GM23338 (cell line): ENCODE measurements at regions not wholly inside any gene's neighbourhood (a gene's known extent, or its start where the extent isn't known, plus 50 kb on each side); places are given as distances from the start of the nearest gene placed in this dataset.

Source experiments
- ATAC-seq: fragments of 200-7000 bp; cut with Tn5 transposase; 3 replicates; pipeline ENCODE4 v1.9.1; 2020
- DNase-seq: peaks from one replicate; pipeline ENCODE4 v3.0.0-alpha.2; 2015; ENCODE audit warnings: low spot score
- H2AFZ ChIP-seq: fragments of 200-600 bp; sonication (generic); 2 replicates; pipeline ENCODE4 v1.8.0; 2016; ENCODE audit warnings: antibody characterized with exemption, mild to moderate bottlenecking, moderate library complexity
- H3F3A ChIP-seq: fragments of 200-600 bp; sonication (generic); replicated peaks from 2 replicates; pipeline ENCODE4 v1.8.0; 2017; ENCODE audit warnings: antibody characterized with exemption, mixed run types, low read depth
- H3K27ac ChIP-seq: fragments of 200-600 bp; sonication (generic); 2 replicates; pipeline ENCODE4 v1.6.1; 2016; ENCODE audit warnings: low read depth
- H3K27me3 ChIP-seq: fragments of 200-600 bp; sonication (generic); 2 replicates; pipeline ENCODE4 v1.8.0; 2016; ENCODE audit warnings: mild to moderate bottlenecking, mixed run types, moderate library complexity; ENCODE audit not compliant: insufficient read depth
- H3K36me3 ChIP-seq: fragments of 200-600 bp; sonication (generic); 2 replicates; pipeline ENCODE4 v1.8.0; 2016; ENCODE audit warnings: mild to moderate bottlenecking; ENCODE audit not compliant: insufficient read depth
- H3K4me1 ChIP-seq: fragments of 200-600 bp; sonication (generic); 2 replicates; pipeline ENCODE4 v1.8.0; 2016; ENCODE audit warnings: mild to moderate bottlenecking, moderate library complexity; ENCODE audit not compliant: insufficient read depth
- H3K4me2 ChIP-seq: fragments of 200-600 bp; sonication (generic); 2 replicates; pipeline ENCODE4 v1.7.1; 2017; ENCODE audit warnings: mixed run types
- H3K4me3 ChIP-seq: fragments of 200-600 bp; sonication (generic); 2 replicates; pipeline ENCODE4 v1.6.1; 2016; ENCODE audit warnings: mixed run types
- H3K79me2 ChIP-seq: fragments of 200-600 bp; sonication (generic); replicated peaks from 2 replicates; pipeline ENCODE4 v1.8.0; 2017; ENCODE audit warnings: mild to moderate bottlenecking; ENCODE audit not compliant: insufficient read depth
- H3K9me2 ChIP-seq: fragments of 200-600 bp; sonication (generic); 2 replicates; pipeline ENCODE4 v1.8.0; 2017; ENCODE audit not compliant: insufficient read depth
- H4K20me1 ChIP-seq: fragments of 200-600 bp; sonication (generic); replicated peaks from 2 replicates; pipeline ENCODE4 v1.8.0; 2017; ENCODE audit warnings: mild to moderate bottlenecking; ENCODE audit not compliant: insufficient read depth
- H3K27ac Mint-ChIP-seq: 2 replicates; pipeline ENCODE4 v1.8.0; 2020; ENCODE audit warnings: inconsistent platforms, mild to moderate bottlenecking, moderate library complexity, mixed read lengths
- H3K27me3 Mint-ChIP-seq: 3 replicates; pipeline ENCODE4 v1.8.0; 2022; ENCODE audit warnings: low read depth, mild to moderate bottlenecking, moderate library complexity, mixed read lengths, inconsistent platforms; ENCODE audit not compliant: insufficient read depth, poor library complexity
- H3K36me3 Mint-ChIP-seq: 3 replicates; pipeline ENCODE4 v1.8.0; 2021; ENCODE audit warnings: low read depth, mild to moderate bottlenecking, inconsistent platforms, moderate library complexity, mixed read lengths
- H3K4me1 Mint-ChIP-seq: 3 replicates; pipeline ENCODE4 v1.8.0; 2020; ENCODE audit warnings: mild to moderate bottlenecking, inconsistent platforms, mixed read lengths
- H3K4me3 Mint-ChIP-seq: 3 replicates; pipeline ENCODE4 v1.8.0; 2021; ENCODE audit warnings: moderate library complexity, mild to moderate bottlenecking, inconsistent platforms, mixed read lengths
- H3K9me3 Mint-ChIP-seq: 3 replicates; pipeline ENCODE4 v1.8.0; 2020; ENCODE audit warnings: moderate library complexity, mild to moderate bottlenecking, inconsistent platforms, mixed read lengths
- CTCF ChIP-seq, 2 experiments: fragments of 200-600 bp in 1 of 2; sonication (generic) in 1 of 2; conservative IDR thresholded peaks; 2 replicates each; pipeline versions ENCODE4 v1.5.1 to v1.6.1; 2016 to 2017; ENCODE audit warnings: antibody characterized with exemption in 2 of 2, low read depth in 2 of 2, mild to moderate bottlenecking in 2 of 2, moderate library complexity in 1 of 2
- ETS1 ChIP-seq: IDR thresholded peaks from 2 replicates; pipeline ENCODE4 v1.6.1; 2016; ENCODE audit warnings: antibody characterized with exemption
- EZH2 ChIP-seq: fragments of 200-600 bp; sonication (generic); IDR thresholded peaks from one replicate; pipeline ENCODE4 v1.8.0; 2017; ENCODE audit warnings: antibody characterized with exemption, mild to moderate bottlenecking, low read depth; ENCODE audit not compliant: unreplicated experiment
- NANOG ChIP-seq: IDR thresholded peaks from 2 replicates; pipeline ENCODE4 v1.6.1; 2016; ENCODE audit warnings: antibody characterized with exemption, borderline replicate concordance
- POLR2AphosphoS5 ChIP-seq: IDR thresholded peaks from 2 replicates; pipeline ENCODE4 v1.6.1; 2016; ENCODE audit warnings: antibody characterized with exemption, low read depth
- REST ChIP-seq: IDR thresholded peaks from one replicate; pipeline ENCODE4 v1.6.1; 2018; ENCODE audit warnings: antibody characterized with exemption; ENCODE audit not compliant: unreplicated experiment
- STAT1 ChIP-seq: IDR thresholded peaks from one replicate; pipeline ENCODE4 v1.6.1; 2016; ENCODE audit warnings: antibody characterized with exemption; ENCODE audit not compliant: unreplicated experiment
- ZNF114 ChIP-seq: fragments of 250-450 bp; sonication (Bioruptor Pico); IDR thresholded peaks from 2 replicates; pipeline ENCODE4 v1.5.0; 2020; ENCODE audit warnings: mild to moderate bottlenecking, moderate library complexity
- ZNF462 ChIP-seq: fragments of 250-450 bp; sonication (Bioruptor Pico); IDR thresholded peaks from 2 replicates; pipeline ENCODE4 v1.5.0; 2020; ENCODE audit warnings: mild to moderate bottlenecking, moderate library complexity

- TF ChIP-seq ZNF462 (CRISPR knock-in tag), result no peak
Measured at GRCh38 chr1:42006836-42007235, 88.1 kb upstream of the HIVEP3 start (continued).

GRCh38 chr1:42006093-42006492 lies 87.4 kb upstream of the HIVEP3 start:
- Histone ChIP-seq H3F3A (no peaks in the 10 kb centered on the region), H3K4me2 (no peak overlapping the region), H2AFZ (no peak overlapping the region), H3K27ac (no peak overlapping the region), H3K79me2 (no peaks in the 10 kb centered on the region), H3K36me3 (no peaks in the 10 kb centered on the region), H3K27me3 (no peaks in the 10 kb centered on the region), H3K4me1 (0 out of 2 replicates have a peak, but pooled peaks cover 5% of the 10 kb centered on the region), H4K20me1 (no peaks in the 10 kb centered on the region), H3K4me3 (no peak overlapping the region), H3K9me2 (no peaks in the 10 kb centered on the region)
- H3K9me3 Mint-ChIP-seq, result no peaks in the 10 kb centered on the region
- no peak overlapping the region for H3K4me3 Mint-ChIP-seq
- DNase-seq (no peak), ATAC-seq (no peak)
- H3K27ac Mint-ChIP-seq, result no peak overlapping the region
- H3K4me1 Mint-ChIP-seq, result peaks cover 3% of the 10 kb centered on the region; the same call in 1 of the 3 replicates
- peaks cover 2% of the 10 kb centered on the region for H3K27me3 Mint-ChIP-seq
- H3K36me3 Mint-ChIP-seq, result no peaks in the 10 kb centered on the region
- no peak for TF ChIP-seq STAT1
- no peak for TF ChIP-seq REST
- no peak for TF ChIP-seq CTCF (conservative IDR thresholded peaks at IDR 0.05; ENCODE audit: low read depth in 2 of 2)
- no peak for TF ChIP-seq POLR2AphosphoS5
- TF ChIP-seq ETS1, result no peak
- no peak for TF ChIP-seq NANOG
- TF ChIP-seq EZH2, result no peak
- no peak for TF ChIP-seq ZNF114 (CRISPR knock-in tag)
